ENCODE measurements at regions not wholly inside any gene's neighbourhood (a gene's known extent, or its start where the extent isn't known, plus 50 kb on each side); places are given as distances from the start of the nearest gene placed in this dataset.

DNA sequence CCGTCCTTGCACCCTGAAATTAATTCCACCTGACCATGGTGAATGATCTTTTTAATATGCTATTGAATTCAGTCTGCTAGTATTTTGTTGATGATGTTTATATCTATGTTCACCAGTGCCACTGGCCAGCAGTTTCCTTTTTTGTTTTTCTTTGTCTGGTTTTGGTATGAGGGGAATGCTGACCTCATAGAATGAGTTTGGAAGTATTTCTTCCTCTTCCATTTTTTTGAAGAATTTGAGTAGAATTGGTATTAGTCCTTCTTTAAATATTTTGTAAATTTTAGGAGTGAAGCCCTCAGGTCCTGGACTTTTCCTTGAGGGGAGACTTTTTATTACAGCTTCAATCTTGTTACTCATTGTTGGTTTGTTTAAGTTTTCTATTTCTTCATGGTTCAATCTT, 231.6 kb downstream of the MRPL39 start:
- H3K4me1 ChIP-seq = no peaks in the 10 kb centered on the region
- H3K4me2 ChIP-seq = no peak overlapping the region
- no peak overlapping the region for H3K4me3 ChIP-seq
- no peaks in the 10 kb centered on the region for H3K9me3 ChIP-seq
- WGBS (ENCODE audit: missing lambda C conversion rate) = 0% methylated on average over 1 of the region's 1 CpG
- H3K27ac ChIP-seq = no peak overlapping the region
- CTCF ChIA-PET = no interaction called here
- FAIRE-seq (no peak), ATAC-seq (no peak), DNase-seq (ENCODE audit: low read depth in 1 of 2, low spot score in 1 of 2) (no peak)
- POLR2A ChIA-PET = no interaction called here
- TF ChIP-seq MAZ (IDR thresholded peaks at IDR 0.05; ENCODE audit: borderline replicate concordance, low read depth, low read length) (no peak), EP300 (IDR thresholded peaks at IDR 0.05) (no peak), FOXS1 (CRISPR knock-in tag; IDR thresholded peaks at IDR 0.05) (no peak), TP53 (CRISPR knock-in tag; IDR thresholded peaks at IDR 0.05) (no peak), HOXA7 (CRISPR knock-in tag; IDR thresholded peaks at IDR 0.05) (no peak), MAFK (IDR thresholded peaks at IDR 0.05; ENCODE audit: partially characterized antibody) (no peak), ESRRA (IDR thresholded peaks at IDR 0.05; ENCODE audit: borderline replicate concordance, low read length) (no peak)
- TF ChIP-seq, protein P1, sequence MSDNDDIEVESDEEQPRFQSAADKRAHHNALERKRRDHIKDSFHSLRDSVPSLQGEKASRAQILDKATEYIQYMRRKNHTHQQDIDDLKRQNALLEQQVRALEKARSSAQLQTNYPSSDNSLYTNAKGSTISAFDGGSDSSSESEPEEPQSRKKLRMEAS (IDR thresholded peaks at IDR 0.05) = no peak
- TF ChIP-seq, protein P2, sequence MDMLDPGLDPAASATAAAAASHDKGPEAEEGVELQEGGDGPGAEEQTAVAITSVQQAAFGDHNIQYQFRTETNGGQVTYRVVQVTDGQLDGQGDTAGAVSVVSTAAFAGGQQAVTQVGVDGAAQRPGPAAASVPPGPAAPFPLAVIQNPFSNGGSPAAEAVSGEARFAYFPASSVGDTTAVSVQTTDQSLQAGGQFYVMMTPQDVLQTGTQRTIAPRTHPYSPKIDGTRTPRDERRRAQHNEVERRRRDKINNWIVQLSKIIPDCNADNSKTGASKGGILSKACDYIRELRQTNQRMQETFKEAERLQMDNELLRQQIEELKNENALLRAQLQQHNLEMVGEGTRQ (IDR thresholded peaks at IDR 0.05) = no peak
- TF ChIP-seq, protein P3, sequence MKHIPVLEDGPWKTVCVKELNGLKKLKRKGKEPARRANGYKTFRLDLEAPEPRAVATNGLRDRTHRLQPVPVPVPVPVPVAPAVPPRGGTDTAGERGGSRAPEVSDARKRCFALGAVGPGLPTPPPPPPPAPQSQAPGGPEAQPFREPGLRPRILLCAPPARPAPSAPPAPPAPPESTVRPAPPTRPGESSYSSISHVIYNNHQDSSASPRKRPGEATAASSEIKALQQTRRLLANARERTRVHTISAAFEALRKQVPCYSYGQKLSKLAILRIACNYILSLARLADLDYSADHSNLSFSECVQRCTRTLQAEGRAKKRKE (CRISPR knock-in tag; IDR thresholded peaks at IDR 0.05; ENCODE audit: low read depth) = no peak
- TF ChIP-seq, protein P4, sequence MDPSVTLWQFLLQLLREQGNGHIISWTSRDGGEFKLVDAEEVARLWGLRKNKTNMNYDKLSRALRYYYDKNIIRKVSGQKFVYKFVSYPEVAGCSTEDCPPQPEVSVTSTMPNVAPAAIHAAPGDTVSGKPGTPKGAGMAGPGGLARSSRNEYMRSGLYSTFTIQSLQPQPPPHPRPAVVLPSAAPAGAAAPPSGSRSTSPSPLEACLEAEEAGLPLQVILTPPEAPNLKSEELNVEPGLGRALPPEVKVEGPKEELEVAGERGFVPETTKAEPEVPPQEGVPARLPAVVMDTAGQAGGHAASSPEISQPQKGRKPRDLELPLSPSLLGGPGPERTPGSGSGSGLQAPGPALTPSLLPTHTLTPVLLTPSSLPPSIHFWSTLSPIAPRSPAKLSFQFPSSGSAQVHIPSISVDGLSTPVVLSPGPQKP (IDR thresholded peaks at IDR 0.05; ENCODE audit: low read depth, low read length) = no peak

DNA sequence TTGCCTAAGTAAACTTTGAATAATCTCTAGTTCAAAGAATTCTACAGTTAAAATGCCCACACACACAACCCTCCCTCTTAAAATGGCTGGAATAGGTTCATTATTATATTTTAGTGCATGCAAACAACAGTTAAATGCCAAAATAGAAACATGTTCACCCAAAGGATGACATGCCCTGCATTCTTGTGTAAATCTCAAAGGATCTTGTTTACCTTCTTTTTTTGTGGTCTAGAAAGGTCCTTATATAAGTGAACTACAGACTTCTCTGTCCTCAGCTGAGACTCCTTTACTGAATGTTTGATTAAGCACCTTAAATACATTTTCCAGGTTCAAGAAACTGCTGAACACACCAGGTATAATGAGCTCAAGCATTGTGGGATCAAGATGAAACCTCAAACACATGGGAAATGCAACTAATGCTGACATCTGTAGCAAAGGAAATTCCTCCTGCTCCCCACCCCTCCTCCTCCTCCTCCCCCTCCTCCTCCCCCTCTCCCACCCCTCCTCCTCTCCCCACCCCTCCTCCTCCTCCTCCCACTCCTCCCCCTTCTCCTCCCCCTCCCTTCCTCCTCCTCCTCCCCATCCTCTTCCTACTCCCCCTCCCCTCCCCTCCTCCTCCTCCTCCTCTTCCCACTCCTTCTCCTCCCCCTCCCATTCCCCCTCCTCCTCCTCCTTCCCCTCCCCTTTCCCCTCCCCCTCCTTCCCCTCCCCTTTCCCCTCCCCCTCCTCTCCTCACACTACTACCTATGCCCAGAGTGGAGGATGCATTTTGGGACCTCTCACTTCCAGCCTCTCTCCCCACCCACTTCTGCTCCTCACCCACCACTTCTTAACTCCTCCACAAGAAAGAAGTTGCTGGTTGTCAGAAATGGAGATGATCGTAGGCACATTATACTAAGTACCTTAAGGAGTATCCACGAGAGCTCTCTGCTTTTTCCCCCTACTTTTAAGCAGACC, 233.9 kb downstream of the MRPL39 start:
- TF ChIP-seq PHF8 (IDR thresholded peaks at IDR 0.05; ENCODE audit: borderline replicate concordance, low read depth) (no peak), RCOR1 (IDR thresholded peaks at IDR 0.05; ENCODE audit: low read depth, low read length) (no peak), HDAC2 (IDR thresholded peaks at IDR 0.05) (no peak), MYC (IDR thresholded peaks at IDR 0.05; ENCODE audit: borderline replicate concordance, low read length) (no peak), CHD4 (IDR thresholded peaks at IDR 0.05; ENCODE audit: borderline replicate concordance) (no peak), HOXB13 (CRISPR knock-in tag; IDR thresholded peaks at IDR 0.05; ENCODE audit: low read depth) (no peak), NFE2L2 (conservative IDR thresholded peaks at IDR 0.05; ENCODE audit: low read length) (no peak), MAFK (IDR thresholded peaks at IDR 0.05; ENCODE audit: partially characterized antibody) (no peak), FOSB (CRISPR knock-in tag; IDR thresholded peaks at IDR 0.05) (no peak), CHD2 (IDR thresholded peaks at IDR 0.05; ENCODE audit: low read length, partially characterized antibody) (no peak), POLR2A (IDR thresholded peaks at IDR 0.05; ENCODE audit: low read length) (no peak), GATA3 (IDR thresholded peaks at IDR 0.05; ENCODE audit: borderline replicate concordance) (no peak), ZNF302 (CRISPR knock-in tag; IDR thresholded peaks at IDR 0.05) (no peak), KDM1A (IDR thresholded peaks at IDR 0.05; ENCODE audit: low read depth) (no peak), ESRRA (IDR thresholded peaks at IDR 0.05; ENCODE audit: borderline replicate concordance, low read length) (no peak)
- TF ChIP-seq, protein P5, sequence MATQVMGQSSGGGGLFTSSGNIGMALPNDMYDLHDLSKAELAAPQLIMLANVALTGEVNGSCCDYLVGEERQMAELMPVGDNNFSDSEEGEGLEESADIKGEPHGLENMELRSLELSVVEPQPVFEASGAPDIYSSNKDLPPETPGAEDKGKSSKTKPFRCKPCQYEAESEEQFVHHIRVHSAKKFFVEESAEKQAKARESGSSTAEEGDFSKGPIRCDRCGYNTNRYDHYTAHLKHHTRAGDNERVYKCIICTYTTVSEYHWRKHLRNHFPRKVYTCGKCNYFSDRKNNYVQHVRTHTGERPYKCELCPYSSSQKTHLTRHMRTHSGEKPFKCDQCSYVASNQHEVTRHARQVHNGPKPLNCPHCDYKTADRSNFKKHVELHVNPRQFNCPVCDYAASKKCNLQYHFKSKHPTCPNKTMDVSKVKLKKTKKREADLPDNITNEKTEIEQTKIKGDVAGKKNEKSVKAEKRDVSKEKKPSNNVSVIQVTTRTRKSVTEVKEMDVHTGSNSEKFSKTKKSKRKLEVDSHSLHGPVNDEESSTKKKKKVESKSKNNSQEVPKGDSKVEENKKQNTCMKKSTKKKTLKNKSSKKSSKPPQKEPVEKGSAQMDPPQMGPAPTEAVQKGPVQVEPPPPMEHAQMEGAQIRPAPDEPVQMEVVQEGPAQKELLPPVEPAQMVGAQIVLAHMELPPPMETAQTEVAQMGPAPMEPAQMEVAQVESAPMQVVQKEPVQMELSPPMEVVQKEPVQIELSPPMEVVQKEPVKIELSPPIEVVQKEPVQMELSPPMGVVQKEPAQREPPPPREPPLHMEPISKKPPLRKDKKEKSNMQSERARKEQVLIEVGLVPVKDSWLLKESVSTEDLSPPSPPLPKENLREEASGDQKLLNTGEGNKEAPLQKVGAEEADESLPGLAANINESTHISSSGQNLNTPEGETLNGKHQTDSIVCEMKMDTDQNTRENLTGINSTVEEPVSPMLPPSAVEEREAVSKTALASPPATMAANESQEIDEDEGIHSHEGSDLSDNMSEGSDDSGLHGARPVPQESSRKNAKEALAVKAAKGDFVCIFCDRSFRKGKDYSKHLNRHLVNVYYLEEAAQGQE (IDR thresholded peaks at IDR 0.05) = no peak
- TF ChIP-seq, protein P6, sequence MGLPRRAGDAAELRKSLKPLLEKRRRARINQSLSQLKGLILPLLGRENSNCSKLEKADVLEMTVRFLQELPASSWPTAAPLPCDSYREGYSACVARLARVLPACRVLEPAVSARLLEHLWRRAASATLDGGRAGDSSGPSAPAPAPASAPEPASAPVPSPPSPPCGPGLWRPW (IDR thresholded peaks at IDR 0.05) = no peak
- TF ChIP-seq, protein P2 (IDR thresholded peaks at IDR 0.05) = no peak
- Histone ChIP-seq H3K4me1 (no peaks in the 10 kb centered on the region), H3K4me3 (no peak overlapping the region), H3K27ac (no peak overlapping the region), H3K9me3 (no peaks in the 10 kb centered on the region), H3K4me2 (no peak overlapping the region)
- ChIA-PET POLR2A (no interaction called here), CTCF (no interaction called here)
- ATAC-seq = no peak
- no peak for DNase-seq (ENCODE audit: low read depth in 1 of 2, low spot score in 1 of 2)
- no peak for FAIRE-seq
- 6% methylated on average over 2 of the region's 2 CpGs for WGBS (ENCODE audit: missing lambda C conversion rate)

Measured in A549 (cell line).